Activated naive CD8-positive, alpha-beta T cell treated with anti-CD3 and anti-CD28 coated beads for 36 hours (primary cell): ENCODE measurements at regions not wholly inside any gene's neighbourhood (a gene's known extent, or its start where the extent isn't known, plus 50 kb on each side); places are given as distances from the start of the nearest gene placed in this dataset.
"Not testable (repeated sequence)": the region's sequence is repeated elsewhere in the genome, so short reads cannot be mapped to it uniquely, and the experiment has no call there.

Experiments
- DNase-seq: peaks from one replicate; pipeline ENCODE4 v3.0.0; 2021
- H3K27ac Mint-ChIP-seq: one replicate; pipeline ENCODE4 v1.8.0; 2022; ENCODE audit warnings: mild to moderate bottlenecking, moderate library complexity, mixed read lengths
- H3K27me3 Mint-ChIP-seq: one replicate; pipeline ENCODE4 v1.8.0; 2022; ENCODE audit warnings: mild to moderate bottlenecking, mixed read lengths
- H3K36me3 Mint-ChIP-seq: one replicate; pipeline ENCODE4 v1.8.0; 2021; ENCODE audit warnings: mild to moderate bottlenecking, mixed read lengths
- H3K4me1 Mint-ChIP-seq: one replicate; pipeline ENCODE4 v1.8.0; 2021; ENCODE audit warnings: mixed read lengths
- H3K4me3 Mint-ChIP-seq: one replicate; pipeline ENCODE4 v1.8.0; 2022; ENCODE audit warnings: mild to moderate bottlenecking, moderate library complexity, mixed read lengths
- H3K9me3 Mint-ChIP-seq: one replicate; pipeline ENCODE4 v1.8.0; 2022; ENCODE audit warnings: mixed read lengths

- peaks cover 56% of the 10 kb centered on the region for H3K27me3 Mint-ChIP-seq
- peaks cover 15% of the 10 kb centered on the region for H3K4me1 Mint-ChIP-seq
- H3K27ac Mint-ChIP-seq: no peak overlapping the region
- H3K4me3 Mint-ChIP-seq: no peak overlapping the region
- H3K9me3 Mint-ChIP-seq: peaks cover 3% of the 10 kb centered on the region
- no peak for DNase-seq
- H3K36me3 Mint-ChIP-seq: no peaks in the 10 kb centered on the region
Measured at GRCh38 chr18:35810520-35810919, 162.0 kb upstream of the RMP24 start.

- peaks cover 3% of the 10 kb centered on the region for H3K9me3 Mint-ChIP-seq
- no peak for DNase-seq
- no peak overlapping the region for H3K27ac Mint-ChIP-seq
- no peaks in the 10 kb centered on the region for H3K36me3 Mint-ChIP-seq
- no peak overlapping the region for H3K4me3 Mint-ChIP-seq
- peaks cover 46% of the 10 kb centered on the region for H3K27me3 Mint-ChIP-seq
- H3K4me1 Mint-ChIP-seq: peaks cover 15% of the 10 kb centered on the region
Measured at GRCh38 chr18:35811896-35812295, 160.6 kb upstream of the RMP24 start.

GRCh38 chr18:35815011-35815410 is 157.5 kb upstream of the RMP24 start:
- not testable (repeated sequence) for DNase-seq, H3K4me3 Mint-ChIP-seq, H3K4me1 Mint-ChIP-seq, H3K36me3 Mint-ChIP-seq, H3K9me3 Mint-ChIP-seq, H3K27ac Mint-ChIP-seq
- peaks cover 32% of the 10 kb centered on the region for H3K27me3 Mint-ChIP-seq

GRCh38 chr18:35816003-35816402 is 156.5 kb upstream of the RMP24 start:
- Mint-ChIP-seq H3K4me1 (peaks cover 3% of the 10 kb centered on the region), H3K36me3 (no peaks in the 10 kb centered on the region), H3K4me3 (no peak overlapping the region), H3K27ac (no peak overlapping the region), H3K9me3 (peaks cover 3% of the 10 kb centered on the region), H3K27me3 (peaks cover 24% of the 10 kb centered on the region)
- DNase-seq: no peak

GRCh38 chr18:35817604-35818352 is 154.7 kb upstream of the RMP24 start:
- Mint-ChIP-seq H3K4me3 (no peak overlapping the region), H3K4me1 (no peaks in the 10 kb centered on the region), H3K36me3 (no peaks in the 10 kb centered on the region), H3K27ac (no peak overlapping the region), H3K9me3 (peaks cover 3% of the 10 kb centered on the region), H3K27me3 (peaks cover 10% of the 10 kb centered on the region)
- DNase-seq: no peak

GRCh38 chr18:35818353-35818667 is 154.2 kb upstream of the RMP24 start:
- Mint-ChIP-seq H3K27me3 (peaks cover 10% of the 10 kb centered on the region), H3K9me3 (peaks cover 3% of the 10 kb centered on the region), H3K27ac (no peak overlapping the region), H3K36me3 (no peaks in the 10 kb centered on the region), H3K4me3 (no peak overlapping the region), H3K4me1 (no peaks in the 10 kb centered on the region)
- DNase-seq: no peak

- H3K27ac Mint-ChIP-seq: no peak overlapping the region
Measured at GRCh38 chr18:35822413-35822812, 150.1 kb upstream of the RMP24 start.

GRCh38 chr18:35826477-35826876 is 146.0 kb upstream of the RMP24 start:
- Mint-ChIP-seq H3K36me3 (no peaks in the 10 kb centered on the region), H3K27ac (no peak overlapping the region), H3K27me3 (peaks cover 10% of the 10 kb centered on the region), H3K9me3 (peaks cover 9% of the 10 kb centered on the region), H3K4me1 (peaks cover 2% of the 10 kb centered on the region), H3K4me3 (no peak overlapping the region)
- DNase-seq: no peak

More at GRCh38 chr18:35822413-35822812, 150.1 kb upstream of the RMP24 start:
- no peaks in the 10 kb centered on the region for H3K4me1 Mint-ChIP-seq
- no peaks in the 10 kb centered on the region for H3K27me3 Mint-ChIP-seq
- H3K9me3 Mint-ChIP-seq: no peaks in the 10 kb centered on the region
- no peak for DNase-seq
- H3K4me3 Mint-ChIP-seq: no peak overlapping the region
- no peaks in the 10 kb centered on the region for H3K36me3 Mint-ChIP-seq

GRCh38 chr18:35827275-35827902 is 145.1 kb upstream of the RMP24 start:
- no peak for DNase-seq
- Mint-ChIP-seq H3K27ac (no peak overlapping the region), H3K4me1 (peaks cover 2% of the 10 kb centered on the region), H3K27me3 (peaks cover 14% of the 10 kb centered on the region), H3K36me3 (peaks cover 2% of the 10 kb centered on the region), H3K9me3 (peaks cover 15% of the 10 kb centered on the region), H3K4me3 (no peak overlapping the region)

GRCh38 chr18:35827903-35828275 is 144.6 kb upstream of the RMP24 start:
- Mint-ChIP-seq H3K27ac (no peak overlapping the region), H3K27me3 (peaks cover 17% of the 10 kb centered on the region), H3K36me3 (peaks cover 2% of the 10 kb centered on the region), H3K4me1 (peaks cover 2% of the 10 kb centered on the region), H3K4me3 (no peak overlapping the region), H3K9me3 (peaks cover 20% of the 10 kb centered on the region)
- no peak for DNase-seq

GRCh38 chr18:35828591-35828990 is 143.9 kb upstream of the RMP24 start:
- Mint-ChIP-seq H3K9me3 (peaks cover 23% of the 10 kb centered on the region), H3K4me1 (peaks cover 2% of the 10 kb centered on the region), H3K27me3 (peaks cover 24% of the 10 kb centered on the region), H3K27ac (no peak overlapping the region), H3K4me3 (no peak overlapping the region), H3K36me3 (peaks cover 2% of the 10 kb centered on the region)
- DNase-seq: no peak

GRCh38 chr18:35835366-35835765 is 137.1 kb upstream of the RMP24 start:
- peaks cover 26% of the 10 kb centered on the region for H3K9me3 Mint-ChIP-seq
- H3K4me3 Mint-ChIP-seq: no peak overlapping the region
- H3K4me1 Mint-ChIP-seq: no peaks in the 10 kb centered on the region
- H3K27me3 Mint-ChIP-seq: peaks cover 18% of the 10 kb centered on the region
- DNase-seq: no peak
- H3K27ac Mint-ChIP-seq: no peak overlapping the region
- peaks cover 2% of the 10 kb centered on the region for H3K36me3 Mint-ChIP-seq

GRCh38 chr18:35835833-35836232 is 136.6 kb upstream of the RMP24 start:
- DNase-seq: no peak

GRCh38 chr18:35836932-35837331 is 135.5 kb upstream of the RMP24 start:
- Mint-ChIP-seq H3K4me3 (no peak overlapping the region), H3K36me3 (peaks cover 2% of the 10 kb centered on the region), H3K27me3 (peaks cover 11% of the 10 kb centered on the region), H3K9me3 (peaks cover 20% of the 10 kb centered on the region), H3K27ac (no peak overlapping the region), H3K4me1 (no peaks in the 10 kb centered on the region)
- no peak for DNase-seq

More at GRCh38 chr18:35835833-35836232, 136.6 kb upstream of the RMP24 start:
- Mint-ChIP-seq H3K27ac (no peak overlapping the region), H3K27me3 (peaks cover 14% of the 10 kb centered on the region), H3K9me3 (peaks cover 26% of the 10 kb centered on the region), H3K4me3 (no peak overlapping the region), H3K4me1 (no peaks in the 10 kb centered on the region), H3K36me3 (peaks cover 2% of the 10 kb centered on the region)

GRCh38 chr18:35837922-35838496 is 134.5 kb upstream of the RMP24 start:
- H3K27ac Mint-ChIP-seq: no peak overlapping the region
- H3K4me3 Mint-ChIP-seq: no peak overlapping the region
- no peak for DNase-seq
- H3K36me3 Mint-ChIP-seq: no peaks in the 10 kb centered on the region
- H3K27me3 Mint-ChIP-seq: peaks cover 5% of the 10 kb centered on the region
- H3K9me3 Mint-ChIP-seq: peaks cover 12% of the 10 kb centered on the region
- no peaks in the 10 kb centered on the region for H3K4me1 Mint-ChIP-seq

- H3K4me3 Mint-ChIP-seq: no peak overlapping the region
- H3K27me3 Mint-ChIP-seq: peaks cover 14% of the 10 kb centered on the region
- H3K9me3 Mint-ChIP-seq: peaks cover 9% of the 10 kb centered on the region
- no peak for DNase-seq
- H3K4me1 Mint-ChIP-seq: no peaks in the 10 kb centered on the region
- H3K36me3 Mint-ChIP-seq: no peaks in the 10 kb centered on the region
- no peak overlapping the region for H3K27ac Mint-ChIP-seq
Measured at GRCh38 chr18:35841283-35841682, 131.2 kb upstream of the RMP24 start.
